GM23248 (cell line): ENCODE measurements at regions not wholly inside any gene's neighbourhood (a gene's known extent, or its start where the extent isn't known, plus 50 kb on each side); places are given as distances from the start of the nearest gene placed in this dataset.

Experiments
- EZH2 ChIP-seq: fragments of 200-600 bp; sonication (generic); IDR thresholded peaks from 2 replicates; pipeline ENCODE4 v1.6.1; 2018; ENCODE audit warnings: antibody characterized with exemption, mild to moderate bottlenecking; ENCODE audit not compliant: insufficient read depth, poor library complexity, severe bottlenecking
- EZH2phosphoT487 ChIP-seq: fragments of 200-600 bp; sonication (generic); IDR thresholded peaks from 2 replicates; pipeline ENCODE4 v1.6.1; 2018; ENCODE audit warnings: antibody characterized with exemption, moderate library complexity, mild to moderate bottlenecking, low read depth; ENCODE audit not compliant: insufficient read depth

- TF ChIP-seq EZH2 (no peak), EZH2phosphoT487 (no peak)
Measured at GRCh38 chr5:118698774-118699173, 289.6 kb downstream of the DTWD2 start.
